Adipocyte (in vitro differentiated cells): ENCODE measurements at regions not wholly inside any gene's neighbourhood (a gene's known extent, or its start where the extent isn't known, plus 50 kb on each side); places are given as distances from the start of the nearest gene placed in this dataset.
"Not testable (repeated sequence)": the region's sequence is repeated elsewhere in the genome, so short reads cannot be mapped to it uniquely, and the experiment has no call there.

Experiments
- DNase-seq: peaks from one replicate; pipeline ENCODE4 v3.0.0-alpha.2; 2015; ENCODE audit warnings: low read depth
- H3K27me3 ChIP-seq: replicated peaks from 2 replicates; pipeline ENCODE4 v1.7.0; 2013; ENCODE audit warnings: mild to moderate bottlenecking, low read length, moderate library complexity; ENCODE audit not compliant: control insufficient read depth, insufficient read depth
- H3K36me3 ChIP-seq: 2 replicates; pipeline ENCODE4 v1.7.0; 2013; ENCODE audit warnings: low read length, mild to moderate bottlenecking, moderate library complexity; ENCODE audit not compliant: control insufficient read depth, insufficient read depth, severe bottlenecking
- H3K4me1 ChIP-seq: 2 replicates; pipeline ENCODE4 v1.7.0; 2013; ENCODE audit warnings: mild to moderate bottlenecking, low read length, moderate library complexity; ENCODE audit not compliant: control insufficient read depth, insufficient read depth
- H3K4me3 ChIP-seq: 2 replicates; pipeline ENCODE4 v1.7.0; 2013; ENCODE audit warnings: mild to moderate bottlenecking, low read length, moderate library complexity
- H3K9ac ChIP-seq: 2 replicates; pipeline ENCODE4 v1.7.0; 2013; ENCODE audit warnings: mild to moderate bottlenecking, low read length, moderate library complexity
- H3K9me3 ChIP-seq: 2 replicates; pipeline ENCODE4 v1.7.0; 2013; ENCODE audit warnings: mild to moderate bottlenecking, low read length, moderate library complexity; ENCODE audit not compliant: control insufficient read depth

DNA sequence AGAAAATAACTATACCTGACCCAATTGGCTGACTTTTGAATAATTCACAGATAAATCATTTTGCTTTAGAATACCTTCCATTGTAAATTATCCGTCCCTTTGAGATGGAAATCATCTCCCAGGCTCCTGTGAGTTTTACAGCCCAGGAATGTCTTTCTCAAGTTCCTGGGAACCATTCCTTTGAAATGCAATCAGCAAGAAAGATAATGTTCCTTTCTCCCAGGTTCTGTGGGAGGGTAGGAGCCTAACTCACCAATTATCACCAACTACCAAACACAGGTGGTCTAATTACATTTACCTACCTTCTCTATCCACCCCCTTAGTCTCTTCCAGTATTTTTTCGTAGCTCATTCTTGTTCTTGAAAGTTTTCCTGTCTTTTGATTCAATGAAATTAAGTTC is 1016.0 kb downstream of the SOCS6 start:
- H3K4me1 ChIP-seq = no peaks in the 10 kb centered on the region
- H3K9me3 ChIP-seq = no peaks in the 10 kb centered on the region
- no peak for DNase-seq
- no peak overlapping the region for H3K9ac ChIP-seq
- H3K36me3 ChIP-seq = no peaks in the 10 kb centered on the region
- H3K4me3 ChIP-seq = no peak overlapping the region
- no peaks in the 10 kb centered on the region for H3K27me3 ChIP-seq

DNA sequence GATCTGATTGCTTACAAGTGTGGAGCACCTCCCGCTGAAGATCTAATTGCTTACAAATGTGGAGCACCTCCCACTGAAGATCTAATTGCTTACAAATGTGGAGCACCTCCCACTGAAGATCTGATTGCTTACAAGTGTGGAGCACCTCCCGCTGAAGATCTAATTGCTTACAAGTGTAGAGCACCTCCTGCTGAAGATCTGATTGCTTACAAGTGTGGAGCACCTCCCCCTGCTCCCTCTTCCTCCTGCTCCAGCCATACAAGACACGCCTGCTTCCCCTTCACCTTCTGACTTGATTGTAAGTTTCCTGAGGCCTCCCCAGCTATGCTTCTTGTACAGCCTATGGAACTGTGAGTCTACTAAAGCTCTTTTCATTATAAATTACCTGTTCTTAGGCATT is 1014.9 kb downstream of the SOCS6 start:
- H3K9me3 ChIP-seq, H3K4me3 ChIP-seq, H3K27me3 ChIP-seq, DNase-seq, H3K36me3 ChIP-seq, H3K9ac ChIP-seq, H3K4me1 ChIP-seq: not testable (repeated sequence)

DNA sequence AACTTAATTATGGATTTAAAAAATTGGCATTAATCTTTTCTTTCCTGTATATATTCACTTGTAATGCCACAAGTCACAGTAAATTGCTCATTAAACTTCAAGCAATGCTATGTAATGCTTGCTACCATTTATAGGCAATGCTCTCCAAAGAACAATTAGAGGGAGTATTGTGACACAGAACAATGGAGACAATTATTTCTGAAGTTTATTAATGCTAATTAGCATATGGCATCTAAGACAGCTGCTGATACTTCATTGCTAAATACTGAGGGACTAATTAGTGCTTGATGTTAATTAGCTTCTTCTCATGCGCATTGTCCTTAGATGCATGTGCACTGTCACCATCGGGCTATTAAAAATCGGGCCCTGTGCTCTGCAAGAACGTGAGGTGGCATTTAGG is 1012.8 kb downstream of the SOCS6 start:
- no peaks in the 10 kb centered on the region for H3K9me3 ChIP-seq
- H3K4me3 ChIP-seq = no peak overlapping the region
- no peak overlapping the region for H3K9ac ChIP-seq
- no peaks in the 10 kb centered on the region for H3K4me1 ChIP-seq
- no peaks in the 10 kb centered on the region for H3K27me3 ChIP-seq
- DNase-seq = no peak
- no peaks in the 10 kb centered on the region for H3K36me3 ChIP-seq

DNA sequence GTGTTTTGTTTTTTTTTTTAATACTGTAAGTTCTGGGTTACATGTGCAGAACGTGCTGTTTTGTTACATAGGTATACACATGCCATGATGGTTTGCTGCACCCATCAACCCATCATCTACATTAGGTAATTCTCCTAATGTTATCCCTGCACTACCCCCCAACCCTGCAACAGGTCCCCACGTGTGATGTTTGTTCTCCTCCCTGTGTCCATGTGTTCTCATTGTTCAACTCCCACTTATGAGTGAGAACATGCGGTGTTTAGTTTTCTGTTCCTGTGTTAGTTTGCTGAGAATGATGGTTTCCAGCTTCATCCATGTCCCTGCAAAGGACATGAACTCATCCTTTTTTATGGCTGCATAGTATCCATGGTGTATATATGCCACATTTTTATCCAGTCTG is 1005.4 kb downstream of the SOCS6 start:
- H3K36me3 ChIP-seq, H3K27me3 ChIP-seq, H3K4me3 ChIP-seq, DNase-seq, H3K9me3 ChIP-seq, H3K4me1 ChIP-seq, H3K9ac ChIP-seq: not testable (repeated sequence)

DNA sequence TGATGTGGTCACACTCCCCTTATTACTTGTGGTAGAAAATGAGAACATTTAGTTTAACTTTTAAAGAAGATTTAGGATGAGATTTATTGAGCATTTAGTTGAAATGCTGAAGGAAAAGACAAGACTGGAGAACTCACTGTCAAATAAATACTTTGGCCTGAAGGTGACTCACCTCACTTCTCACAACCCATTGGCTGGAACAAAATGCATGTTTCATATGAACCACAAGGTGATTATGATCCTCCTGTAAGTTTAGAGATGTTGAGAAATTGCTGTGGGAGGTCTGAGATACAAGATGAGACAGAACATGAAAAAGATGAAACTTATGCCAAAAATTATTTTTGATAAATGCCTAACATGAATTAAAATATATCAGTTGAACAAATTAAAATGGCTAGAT is 1004.5 kb downstream of the SOCS6 start:
- Histone ChIP-seq H3K9me3 (no peaks in the 10 kb centered on the region), H3K36me3 (no peaks in the 10 kb centered on the region), H3K4me1 (no peaks in the 10 kb centered on the region), H3K9ac (no peak overlapping the region), H3K4me3 (no peak overlapping the region), H3K27me3 (no peaks in the 10 kb centered on the region)
- no peak for DNase-seq

DNA sequence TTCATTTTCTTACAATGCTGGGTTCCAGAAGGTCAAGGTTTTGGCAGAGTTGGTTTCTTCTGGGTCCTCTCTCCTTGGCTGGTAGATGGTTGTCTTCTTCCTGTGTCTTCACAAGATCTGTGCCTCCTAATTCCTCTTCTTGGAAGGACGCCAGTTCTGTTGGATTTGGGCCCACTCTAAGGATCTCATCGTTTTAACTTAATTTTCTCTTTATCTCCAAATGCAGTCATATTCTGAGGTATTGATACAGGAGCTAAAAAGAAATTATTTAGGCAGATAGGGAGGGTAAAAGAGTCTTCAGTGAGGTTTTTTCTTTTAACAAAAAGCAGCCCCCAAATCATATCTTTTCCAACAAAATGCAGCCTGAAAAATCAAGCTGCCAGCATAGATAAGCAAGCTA is 998.4 kb downstream of the SOCS6 start:
- H3K4me1 ChIP-seq = no peaks in the 10 kb centered on the region
- no peaks in the 10 kb centered on the region for H3K9me3 ChIP-seq

DNA sequence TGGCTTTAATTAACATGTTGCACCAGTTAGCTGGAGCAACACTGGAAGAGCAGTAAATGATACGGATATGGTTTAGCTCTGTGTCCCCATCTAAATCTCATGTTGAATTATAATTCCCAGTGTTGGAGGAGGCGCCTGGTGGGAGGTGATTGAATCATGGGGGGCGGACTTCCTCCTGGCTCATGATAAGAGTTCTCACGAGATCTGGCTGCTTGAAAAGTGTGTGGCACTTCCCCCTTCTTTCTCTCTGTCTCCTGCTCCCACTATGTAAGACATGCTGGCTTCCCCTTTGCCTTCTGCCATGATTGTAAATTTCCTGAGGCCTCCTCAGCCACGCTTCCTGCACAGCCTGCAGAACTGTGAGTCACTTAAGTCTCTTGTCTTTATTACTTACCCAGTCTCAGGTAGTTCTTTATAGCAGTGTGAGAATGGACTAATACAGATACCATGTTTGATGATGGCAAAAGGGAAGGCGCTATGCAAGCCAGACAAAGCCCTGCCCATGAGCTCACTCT is 963.6 kb downstream of the SOCS6 start:
- H3K4me3 ChIP-seq = no peak overlapping the region
- H3K4me1 ChIP-seq = no peaks in the 10 kb centered on the region
- no peaks in the 10 kb centered on the region for H3K27me3 ChIP-seq

More for the DNA sequence above, 998.4 kb downstream of the SOCS6 start:
- no peak overlapping the region for H3K9ac ChIP-seq
- DNase-seq = no peak
- H3K4me3 ChIP-seq = no peak overlapping the region
- no peaks in the 10 kb centered on the region for H3K36me3 ChIP-seq
- H3K27me3 ChIP-seq = no peaks in the 10 kb centered on the region

DNA sequence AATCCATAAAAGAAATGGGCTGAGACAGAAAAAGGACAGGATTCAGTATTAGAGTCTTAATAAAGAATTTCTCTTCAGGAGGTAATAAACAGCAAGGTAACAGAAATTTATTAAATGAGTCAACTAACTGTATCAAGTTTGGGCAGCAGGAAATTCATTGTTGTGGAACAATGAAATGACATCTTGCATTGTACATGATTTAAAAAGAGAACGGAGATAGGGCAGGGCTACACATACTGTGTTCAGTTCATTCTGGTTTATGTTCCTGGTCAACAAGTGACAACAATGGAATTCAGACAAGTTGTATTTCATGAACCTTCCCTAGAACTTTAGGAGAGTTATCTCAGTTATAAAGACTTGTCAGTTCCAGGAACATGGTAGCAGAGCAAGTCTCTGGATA is 961.3 kb downstream of the SOCS6 start:
- H3K36me3 ChIP-seq = no peaks in the 10 kb centered on the region
- H3K9ac ChIP-seq = no peak overlapping the region
- no peaks in the 10 kb centered on the region for H3K4me1 ChIP-seq
- no peak for DNase-seq
- no peak overlapping the region for H3K4me3 ChIP-seq
- no peaks in the 10 kb centered on the region for H3K27me3 ChIP-seq
- no peaks in the 10 kb centered on the region for H3K9me3 ChIP-seq

More for the DNA sequence above, 963.6 kb downstream of the SOCS6 start:
- Histone ChIP-seq H3K9me3 (no peaks in the 10 kb centered on the region), H3K36me3 (no peaks in the 10 kb centered on the region), H3K9ac (no peak overlapping the region)
- no peak for DNase-seq

DNA sequence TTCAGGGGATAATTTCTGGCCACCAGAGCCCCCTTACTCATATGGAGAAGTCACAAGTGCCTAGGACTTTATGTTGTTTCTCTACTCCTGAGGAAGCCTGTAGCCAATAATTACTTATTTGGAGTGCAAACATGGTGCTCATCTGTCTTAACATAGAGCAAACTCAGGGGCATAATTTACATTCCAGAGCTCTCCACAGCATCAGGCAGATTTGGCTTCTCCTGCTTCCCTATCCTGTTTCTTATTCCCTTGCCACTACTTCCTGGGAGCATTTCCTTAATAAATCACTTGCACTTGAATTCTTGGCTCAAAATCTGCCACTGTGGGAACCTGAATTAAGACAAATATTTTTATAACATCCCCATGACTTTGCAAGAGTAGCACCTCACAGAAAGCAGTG is 960.9 kb downstream of the SOCS6 start:
- DNase-seq = no peak
- Histone ChIP-seq H3K36me3 (no peaks in the 10 kb centered on the region), H3K4me3 (no peak overlapping the region), H3K4me1 (no peaks in the 10 kb centered on the region), H3K27me3 (no peaks in the 10 kb centered on the region), H3K9me3 (no peaks in the 10 kb centered on the region), H3K9ac (no peak overlapping the region)

DNA sequence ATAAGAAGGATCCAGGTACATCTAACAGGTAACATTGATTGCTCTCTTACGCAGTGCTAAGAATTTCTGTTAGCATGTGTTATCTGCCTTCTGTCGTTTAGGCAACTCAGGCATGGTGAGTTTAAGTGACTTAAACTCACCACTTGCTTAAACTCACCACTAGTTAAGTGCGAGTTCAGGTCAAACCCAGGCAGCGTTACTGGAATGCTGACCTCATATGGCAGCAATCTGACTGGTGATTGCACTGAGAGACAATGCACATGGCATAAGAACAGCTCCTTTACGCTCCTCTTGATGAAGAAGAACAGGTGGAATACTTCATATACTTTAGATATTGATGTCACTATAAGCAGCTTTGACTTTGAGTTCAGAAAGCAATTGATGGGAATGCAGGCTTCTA is 954.1 kb downstream of the SOCS6 start:
- DNase-seq = no peak
- Histone ChIP-seq H3K4me1 (no peaks in the 10 kb centered on the region), H3K27me3 (no peaks in the 10 kb centered on the region), H3K9me3 (no peaks in the 10 kb centered on the region), H3K36me3 (no peaks in the 10 kb centered on the region), H3K4me3 (no peak overlapping the region), H3K9ac (no peak overlapping the region)

DNA sequence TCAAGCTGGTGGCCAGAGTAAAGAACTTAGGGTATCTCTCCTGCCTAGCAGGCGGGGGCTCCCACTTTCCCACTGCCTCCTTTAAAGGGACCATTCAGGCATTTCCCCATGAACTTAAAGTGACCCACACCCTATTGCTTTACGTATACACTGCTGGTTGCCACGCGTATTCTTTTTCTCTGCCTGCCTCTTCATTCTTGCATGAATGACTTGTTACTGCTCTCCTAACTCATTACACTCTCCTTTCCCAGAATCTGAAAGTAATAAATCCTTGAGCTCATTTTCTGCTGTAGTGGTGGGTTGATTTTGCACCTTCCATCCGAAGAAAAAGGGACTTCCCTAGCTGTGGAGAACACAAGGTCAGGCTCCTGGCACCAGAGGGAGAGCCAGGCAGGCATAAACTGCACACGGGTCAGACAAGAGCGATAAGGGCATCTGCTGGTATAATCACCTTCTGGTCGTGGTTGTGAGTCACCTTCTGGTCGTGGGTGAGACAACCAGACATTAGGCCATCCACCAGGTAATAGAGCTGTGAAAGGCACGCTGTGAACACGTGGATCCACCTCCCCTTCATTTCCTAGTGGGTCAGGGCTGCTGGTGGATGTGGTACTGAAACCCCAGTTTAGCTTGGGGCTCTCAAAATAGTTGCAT is 950.3 kb downstream of the SOCS6 start:
- DNase-seq = no peak
- no peak overlapping the region for H3K4me3 ChIP-seq
- H3K9me3 ChIP-seq = no peaks in the 10 kb centered on the region
- H3K9ac ChIP-seq = no peak overlapping the region
- no peaks in the 10 kb centered on the region for H3K27me3 ChIP-seq
- H3K4me1 ChIP-seq = no peaks in the 10 kb centered on the region
- no peaks in the 10 kb centered on the region for H3K36me3 ChIP-seq

DNA sequence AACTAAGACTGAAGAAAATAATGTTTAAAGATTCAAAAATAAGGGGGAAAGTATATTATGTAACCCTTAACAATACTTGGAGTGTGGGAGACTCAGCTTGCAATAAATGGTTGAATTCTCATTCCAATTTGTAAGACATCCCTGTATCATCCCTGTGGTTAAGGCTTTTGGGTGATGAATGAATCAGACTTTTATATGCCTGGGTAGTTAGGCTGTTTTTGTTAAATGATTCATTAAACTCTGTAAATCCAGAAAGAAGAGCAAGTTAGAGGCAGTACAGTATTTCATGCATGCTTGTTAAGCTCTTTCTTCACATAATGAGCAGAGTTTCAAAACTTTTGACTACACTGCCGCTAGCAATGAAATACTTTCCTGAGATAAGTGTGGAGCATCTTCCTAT is 948.8 kb downstream of the SOCS6 start:
- DNase-seq = no peak
- H3K9me3 ChIP-seq = no peaks in the 10 kb centered on the region
- no peak overlapping the region for H3K4me3 ChIP-seq
- H3K9ac ChIP-seq = no peak overlapping the region
- no peaks in the 10 kb centered on the region for H3K36me3 ChIP-seq
- no peaks in the 10 kb centered on the region for H3K4me1 ChIP-seq
- no peaks in the 10 kb centered on the region for H3K27me3 ChIP-seq
